Esophagus muscularis mucosa (tissue), 4 donors: ENCODE measurements at regions not wholly inside any gene's neighbourhood (a gene's known extent, or its start where the extent isn't known, plus 50 kb on each side); places are given as distances from the start of the nearest gene placed in this dataset.

Source experiments
- DNase-seq: peaks from one replicate; pipeline ENCODE4 v3.0.0-alpha.2; 2017; ENCODE audit errors: extremely low spot score
- H3K27ac ChIP-seq, 4 donors: fragments of 200-600 bp; sonication (generic); replicated peaks in 1 of 4; 1 replicate in 3 of 4; 2 replicates in 1 of 4; pipeline ENCODE4 v1.5.1; 2016 to 2019; ENCODE audit warnings: mild to moderate bottlenecking in 1 of 4
- H3K27me3 ChIP-seq, 4 donors: fragments of 200-600 bp; sonication (generic); one replicate each; pipeline versions ENCODE4 v1.5.1 to v1.6.0; 2016 to 2019
- H3K36me3 ChIP-seq, 4 donors: fragments of 200-600 bp; sonication (generic); one replicate each; pipeline ENCODE4 v1.5.1; 2016 to 2019
- H3K4me1 ChIP-seq, 4 donors: fragments of 200-600 bp; sonication (generic); one replicate each; pipeline ENCODE4 v1.5.1; 2016 to 2019
- H3K4me3 ChIP-seq, 4 donors: fragments of 200-600 bp; sonication (generic); 1 replicate in 2 of 4; 2 replicates in 2 of 4; pipeline ENCODE4 v1.5.1; 2016 to 2019; ENCODE audit warnings: mild to moderate bottlenecking in 4 of 4, moderate library complexity in 1 of 4
- H3K9me3 ChIP-seq, 4 donors: fragments of 200-600 bp; sonication (generic); 1 replicate in 3 of 4; 2 replicates in 1 of 4; pipeline ENCODE4 v1.5.1; 2016 to 2019
- EP300 ChIP-seq: sonication (generic); formaldehyde crosslinking; IDR thresholded peaks from one replicate; pipeline ENCODE4 v1.6.1; 2017; ENCODE audit warnings: antibody characterized with exemption
- POLR2A ChIP-seq: fragments of 450-650 bp; IDR thresholded peaks from one replicate; pipeline ENCODE4 v1.6.1; 2017; ENCODE audit warnings: antibody characterized with exemption, moderate library complexity, mild to moderate bottlenecking, low read depth
- POLR2AphosphoS5 ChIP-seq, 2 donors: sonication (generic); formaldehyde crosslinking; IDR thresholded peaks; one replicate each; pipeline ENCODE4 v1.6.1; 2017; ENCODE audit warnings: antibody characterized with exemption in 2 of 2
- WGBS: methylation state at CpG from one replicate; pipeline ENCODE4 v1.1.5; 2018; 5-methylcytosine and 5-hydroxymethylcytosine counted together
- intact Hi-C: fragments of 100-400 bp; cut with DNase I; formaldehyde crosslinking; loops from one replicate; pipeline ENCODE4 v1.15.1; 2023
- TF ChIP-seq, protein P1 (sequence below), 3 experiments: fragments of 200-600 bp in 2 of 3; fragments of 450-650 bp in 1 of 3; sonication (generic) in 2 of 3; IDR thresholded peaks; one replicate each; pipeline ENCODE4 v1.5.1; 2017 to 2019; ENCODE audit warnings: antibody characterized with exemption in 3 of 3, mild to moderate bottlenecking in 2 of 3, moderate library complexity in 1 of 3

DNA sequence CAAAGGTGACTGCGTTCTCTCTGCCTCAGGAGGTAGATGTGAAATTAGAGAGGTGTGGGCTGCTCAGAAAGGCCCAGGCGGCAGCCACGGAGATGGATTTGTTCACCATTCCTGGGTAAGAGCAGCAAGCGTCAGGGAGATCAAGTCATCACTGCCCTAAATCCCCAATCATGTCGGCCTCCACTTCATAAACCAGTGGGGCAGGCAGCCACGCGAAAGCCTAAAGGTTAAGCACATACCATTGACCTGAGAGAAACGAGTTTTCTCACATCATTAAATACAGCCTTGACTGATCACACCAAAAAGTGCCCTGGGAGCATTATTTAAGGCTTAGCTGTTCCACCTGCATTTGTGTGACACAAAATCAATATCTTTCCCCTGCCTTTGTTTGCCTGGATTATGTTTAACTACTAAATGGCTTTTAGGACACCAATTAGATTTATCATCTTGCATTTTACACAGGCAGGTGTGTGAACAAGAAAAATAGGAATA lies 50.7 kb upstream of the FOXB1 start:
- TF ChIP-seq POLR2A (no peak), POLR2AphosphoS5 (IDR thresholded peaks at IDR 0.05) (no peak), EP300 (no peak)
- TF ChIP-seq, protein P1, sequence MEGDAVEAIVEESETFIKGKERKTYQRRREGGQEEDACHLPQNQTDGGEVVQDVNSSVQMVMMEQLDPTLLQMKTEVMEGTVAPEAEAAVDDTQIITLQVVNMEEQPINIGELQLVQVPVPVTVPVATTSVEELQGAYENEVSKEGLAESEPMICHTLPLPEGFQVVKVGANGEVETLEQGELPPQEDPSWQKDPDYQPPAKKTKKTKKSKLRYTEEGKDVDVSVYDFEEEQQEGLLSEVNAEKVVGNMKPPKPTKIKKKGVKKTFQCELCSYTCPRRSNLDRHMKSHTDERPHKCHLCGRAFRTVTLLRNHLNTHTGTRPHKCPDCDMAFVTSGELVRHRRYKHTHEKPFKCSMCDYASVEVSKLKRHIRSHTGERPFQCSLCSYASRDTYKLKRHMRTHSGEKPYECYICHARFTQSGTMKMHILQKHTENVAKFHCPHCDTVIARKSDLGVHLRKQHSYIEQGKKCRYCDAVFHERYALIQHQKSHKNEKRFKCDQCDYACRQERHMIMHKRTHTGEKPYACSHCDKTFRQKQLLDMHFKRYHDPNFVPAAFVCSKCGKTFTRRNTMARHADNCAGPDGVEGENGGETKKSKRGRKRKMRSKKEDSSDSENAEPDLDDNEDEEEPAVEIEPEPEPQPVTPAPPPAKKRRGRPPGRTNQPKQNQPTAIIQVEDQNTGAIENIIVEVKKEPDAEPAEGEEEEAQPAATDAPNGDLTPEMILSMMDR (IDR thresholded peaks at IDR 0.05) = no peak

DNA sequence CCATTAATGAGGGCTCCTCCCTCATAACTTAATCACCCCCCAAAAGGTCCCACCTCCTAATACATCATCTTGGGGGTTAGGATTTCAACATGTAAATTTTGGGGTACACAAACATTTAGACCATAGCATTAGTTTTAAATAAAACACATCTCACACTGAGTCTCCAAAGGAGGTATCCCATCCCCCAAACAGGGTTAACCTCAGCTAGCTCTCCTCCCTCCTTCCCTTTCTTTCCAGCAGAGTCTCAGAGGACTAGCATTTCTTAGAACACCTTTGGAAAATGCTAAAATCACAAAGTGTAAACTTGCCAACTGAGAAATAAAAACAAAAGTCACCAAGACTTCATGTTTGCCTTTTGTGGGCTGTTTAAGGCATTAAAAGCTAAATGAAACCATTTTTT lies 51.2 kb upstream of the FOXB1 start:
- H3K9me3 ChIP-seq = peaks cover 0 to 7% (median 4%) of the 10 kb centered on the region in 4 donors
- H3K4me3 ChIP-seq = no peak overlapping the region
- TF ChIP-seq, protein P1 (IDR thresholded peaks at IDR 0.05) = no peak
- TF ChIP-seq POLR2A (no peak), EP300 (no peak), POLR2AphosphoS5 (IDR thresholded peaks at IDR 0.05) (no peak)
- intact Hi-C loops = no loop called here
- no peaks in the 10 kb centered on the region for H3K36me3 ChIP-seq
- no peak for DNase-seq
- no peak overlapping the region for H3K27ac ChIP-seq
- no peaks in the 10 kb centered on the region for H3K4me1 ChIP-seq
- H3K27me3 ChIP-seq = no peaks in the 10 kb centered on the region

More for the DNA sequence above, 50.7 kb upstream of the FOXB1 start:
- H3K27ac ChIP-seq = no peak overlapping the region
- 38% methylated on average over 8 of the region's 8 CpGs for WGBS
- no peak overlapping the region for H3K4me3 ChIP-seq
- no peaks in the 10 kb centered on the region for H3K36me3 ChIP-seq
- intact Hi-C loops = no loop called here
- no peaks in the 10 kb centered on the region for H3K4me1 ChIP-seq
- H3K27me3 ChIP-seq = no peaks in the 10 kb centered on the region
- DNase-seq = no peak
- peaks cover 0 to 9% (median 5%) of the 10 kb centered on the region in 4 donors for H3K9me3 ChIP-seq

DNA sequence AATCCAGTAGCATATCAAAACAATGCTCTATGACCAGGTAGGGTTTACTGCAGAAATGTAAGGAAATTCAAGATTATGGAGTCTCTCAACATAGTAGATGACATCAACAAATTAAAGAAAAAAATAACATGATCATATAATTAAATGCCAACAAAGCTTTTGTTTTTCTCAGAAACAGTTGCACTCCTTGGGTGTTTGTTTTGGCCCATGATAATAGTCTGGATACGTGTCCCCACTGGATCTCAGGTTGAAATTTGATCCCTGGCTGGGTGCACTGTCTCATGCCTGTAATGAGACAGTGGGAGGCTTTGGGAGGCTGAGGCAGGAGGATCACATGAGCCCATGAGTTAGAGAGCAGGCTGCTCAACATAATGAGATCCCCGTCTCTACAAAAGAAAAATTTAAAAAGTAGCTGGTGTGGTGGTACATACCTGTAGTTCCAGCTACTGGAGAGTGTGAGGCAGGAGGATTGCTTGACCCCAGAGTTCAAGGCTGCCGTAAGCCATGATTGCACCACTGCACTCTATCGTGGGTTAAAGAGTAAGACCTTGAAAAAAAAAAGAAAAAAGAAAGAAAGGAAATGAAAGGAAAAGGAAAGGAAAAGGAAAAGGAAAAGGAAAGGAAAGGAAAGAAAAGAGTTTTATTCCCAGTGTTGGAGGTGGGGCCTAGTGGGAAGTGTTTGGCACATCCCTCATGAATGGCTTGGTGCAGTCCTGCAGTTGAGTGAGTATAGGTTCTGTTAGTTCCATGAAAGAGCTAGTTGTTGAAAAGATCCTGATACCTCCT lies 53.3 kb upstream of the FOXB1 start:
- peaks cover 0 to 3% (median 0%) of the 10 kb centered on the region in 4 donors for H3K9me3 ChIP-seq
- H3K36me3 ChIP-seq = no peaks in the 10 kb centered on the region
- no peak for DNase-seq
- whole genome bisulfite sequencing = 64% methylated on average over 4 of the region's 4 CpGs
- H3K4me1 ChIP-seq = no peaks in the 10 kb centered on the region
- intact Hi-C loops = no loop called here
- no peak overlapping the region for H3K27ac ChIP-seq
- no peaks in the 10 kb centered on the region for H3K27me3 ChIP-seq
- no peak for TF ChIP-seq EP300
- TF ChIP-seq POLR2A = no peak
- TF ChIP-seq, protein P1 (IDR thresholded peaks at IDR 0.05) = no peak
- TF ChIP-seq POLR2AphosphoS5 (IDR thresholded peaks at IDR 0.05) = no peak
- H3K4me3 ChIP-seq = no peak overlapping the region

DNA sequence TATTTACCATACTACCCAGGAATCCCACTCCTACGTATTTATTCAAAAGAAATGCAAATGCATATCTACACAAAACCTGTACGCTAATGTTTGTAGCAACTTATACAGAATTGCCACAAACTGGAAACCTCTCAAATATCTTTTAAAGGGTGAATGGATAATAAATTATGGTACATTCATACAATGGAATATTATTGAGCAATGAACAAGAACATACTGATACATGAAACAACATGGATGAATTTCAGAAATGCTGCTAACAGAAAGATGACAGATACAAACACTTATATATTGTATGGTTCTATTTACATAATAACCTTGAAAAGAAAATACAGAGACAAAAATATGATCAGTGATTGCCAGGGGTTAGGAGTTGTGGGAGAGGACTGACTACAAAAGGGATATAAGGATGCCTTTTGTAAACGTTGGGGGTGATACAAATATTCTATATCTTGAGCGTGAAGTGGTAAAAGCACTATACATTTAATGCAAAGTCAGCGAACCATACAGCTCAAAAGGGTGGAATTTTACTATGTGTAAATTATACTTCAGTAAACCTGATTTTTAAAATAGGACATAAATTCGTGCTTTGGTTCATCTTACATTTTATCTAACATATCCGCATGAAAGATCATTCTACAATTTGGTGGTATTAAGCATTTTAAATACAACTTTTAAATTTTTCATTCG lies 55.0 kb upstream of the FOXB1 start:
- Histone ChIP-seq H3K36me3 (no peaks in the 10 kb centered on the region), H3K4me1 (no peaks in the 10 kb centered on the region), H3K27ac (no peak overlapping the region), H3K27me3 (peaks cover 0 to 4% (median 0%) of the 10 kb centered on the region in 4 donors), H3K9me3 (no peaks in the 10 kb centered on the region), H3K4me3 (no peak overlapping the region)
- intact Hi-C loops = no loop called here
- 88% methylated on average over 8 of the region's 8 CpGs for WGBS
- TF ChIP-seq EP300 = no peak
- TF ChIP-seq, protein P1 (IDR thresholded peaks at IDR 0.05) = no peak
- no peak for TF ChIP-seq POLR2AphosphoS5 (IDR thresholded peaks at IDR 0.05)
- no peak for TF ChIP-seq POLR2A
- no peak for DNase-seq
